ENCODE measurements at regions not wholly inside any gene's neighbourhood (a gene's known extent, or its start where the extent isn't known, plus 50 kb on each side); places are given as distances from the start of the nearest gene placed in this dataset.
"Not testable (repeated sequence)": the region's sequence is repeated elsewhere in the genome, so short reads cannot be mapped to it uniquely, and the experiment has no call there.

DNA sequence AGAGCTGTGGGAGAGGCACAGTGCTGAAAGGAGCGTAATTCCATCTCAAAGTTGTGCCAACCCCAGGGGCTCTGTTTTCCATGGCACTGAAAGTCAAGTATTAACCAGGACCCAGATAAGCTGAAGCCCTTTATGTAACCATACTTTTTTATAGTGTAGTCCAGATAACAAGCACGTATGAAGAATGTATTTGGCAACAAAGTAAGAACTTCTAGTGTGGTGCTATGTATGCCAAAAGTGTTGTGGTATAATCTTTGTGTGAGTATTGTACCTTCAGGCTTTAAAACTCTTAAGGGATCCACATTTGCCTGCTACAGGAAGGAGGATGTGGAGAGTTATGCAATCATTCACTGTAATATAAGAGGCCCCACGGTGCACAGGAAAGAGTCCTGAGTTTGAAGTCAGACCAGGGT is 129.4 kb downstream of the IBTK start:
- H3K9me3 ChIP-seq = no peaks in the 10 kb centered on the region
- H3K4me1 ChIP-seq = no peaks in the 10 kb centered on the region
- no peaks in the 10 kb centered on the region for H3K36me3 ChIP-seq
- no peaks in the 10 kb centered on the region for H3K27me3 ChIP-seq
- no peak for ATAC-seq
- TF ChIP-seq EP300 (IDR thresholded peaks at IDR 0.05) (no peak), POLR2AphosphoS5 (IDR thresholded peaks at IDR 0.05) (no peak), POLR2A (IDR thresholded peaks at IDR 0.05) (no peak)
- TF ChIP-seq, protein P1, sequence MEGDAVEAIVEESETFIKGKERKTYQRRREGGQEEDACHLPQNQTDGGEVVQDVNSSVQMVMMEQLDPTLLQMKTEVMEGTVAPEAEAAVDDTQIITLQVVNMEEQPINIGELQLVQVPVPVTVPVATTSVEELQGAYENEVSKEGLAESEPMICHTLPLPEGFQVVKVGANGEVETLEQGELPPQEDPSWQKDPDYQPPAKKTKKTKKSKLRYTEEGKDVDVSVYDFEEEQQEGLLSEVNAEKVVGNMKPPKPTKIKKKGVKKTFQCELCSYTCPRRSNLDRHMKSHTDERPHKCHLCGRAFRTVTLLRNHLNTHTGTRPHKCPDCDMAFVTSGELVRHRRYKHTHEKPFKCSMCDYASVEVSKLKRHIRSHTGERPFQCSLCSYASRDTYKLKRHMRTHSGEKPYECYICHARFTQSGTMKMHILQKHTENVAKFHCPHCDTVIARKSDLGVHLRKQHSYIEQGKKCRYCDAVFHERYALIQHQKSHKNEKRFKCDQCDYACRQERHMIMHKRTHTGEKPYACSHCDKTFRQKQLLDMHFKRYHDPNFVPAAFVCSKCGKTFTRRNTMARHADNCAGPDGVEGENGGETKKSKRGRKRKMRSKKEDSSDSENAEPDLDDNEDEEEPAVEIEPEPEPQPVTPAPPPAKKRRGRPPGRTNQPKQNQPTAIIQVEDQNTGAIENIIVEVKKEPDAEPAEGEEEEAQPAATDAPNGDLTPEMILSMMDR (IDR thresholded peaks at IDR 0.05) = no peak
- 34 to 52% methylated on average over 3 of the region's 3 CpGs for WGBS, 2 donors (ENCODE audit: low coverage in 1 of 2)
- no peak overlapping the region for H3K27ac ChIP-seq
- H3K4me3 ChIP-seq = no peak overlapping the region

DNA sequence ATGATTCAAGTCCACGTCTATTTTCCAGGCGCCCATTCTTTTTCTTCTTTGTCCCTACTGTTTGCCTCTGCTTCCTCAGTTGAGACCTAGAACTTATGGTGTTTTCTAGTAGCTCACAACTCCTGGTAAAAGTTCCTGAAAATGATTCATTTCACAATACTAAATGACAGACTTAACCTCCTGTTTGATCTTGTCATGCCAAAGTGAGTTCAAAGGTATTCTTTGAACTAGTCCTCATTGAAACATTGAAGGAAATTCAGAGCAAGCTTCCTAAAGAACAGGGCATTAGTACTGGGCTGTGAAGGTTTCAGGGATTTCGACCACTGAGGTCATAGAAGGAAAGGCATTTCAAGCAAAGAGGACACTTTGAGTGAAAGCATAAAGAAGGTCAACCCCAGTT is 132.8 kb downstream of the IBTK start:
- no peak for ATAC-seq
- no peaks in the 10 kb centered on the region for H3K4me1 ChIP-seq
- TF ChIP-seq POLR2AphosphoS5 (IDR thresholded peaks at IDR 0.05) = no peak
- TF ChIP-seq, protein P1 (IDR thresholded peaks at IDR 0.05) = no peak
- no peak for TF ChIP-seq POLR2A (IDR thresholded peaks at IDR 0.05)
- no peak for TF ChIP-seq EP300 (IDR thresholded peaks at IDR 0.05)
- H3K36me3 ChIP-seq = no peaks in the 10 kb centered on the region
- no peak overlapping the region for H3K27ac ChIP-seq
- H3K4me3 ChIP-seq = no peak overlapping the region
- no peaks in the 10 kb centered on the region for H3K27me3 ChIP-seq
- WGBS, 2 donors (ENCODE audit: low coverage in 1 of 2) = 90 to 100% methylated on average over 2 to 3 of the region's 3 CpGs
- H3K9me3 ChIP-seq = peaks cover 0 to 4% (median under 1%) of the 10 kb centered on the region in 3 donors

DNA sequence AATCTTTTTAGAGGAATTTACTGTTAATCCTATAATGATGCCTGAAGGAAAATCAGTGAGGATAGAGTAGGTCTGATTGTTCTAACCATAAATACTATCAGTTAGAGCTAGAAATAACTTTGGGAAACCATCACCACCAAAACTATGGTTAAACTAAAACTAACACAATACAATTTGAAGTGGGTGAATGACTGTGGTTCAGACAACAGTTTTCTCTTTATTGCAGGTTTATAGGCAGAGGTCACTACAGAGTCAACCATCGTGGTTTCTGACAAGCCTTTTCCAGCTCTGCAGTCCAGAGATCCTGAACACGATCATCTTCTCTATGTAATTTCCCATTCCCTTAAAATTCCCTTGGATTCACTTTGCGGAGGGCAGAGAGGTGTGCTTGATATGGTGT is 134.3 kb downstream of the IBTK start:
- no peak for TF ChIP-seq EP300 (IDR thresholded peaks at IDR 0.05)
- TF ChIP-seq POLR2A (IDR thresholded peaks at IDR 0.05) = no peak
- no peak for TF ChIP-seq POLR2AphosphoS5 (IDR thresholded peaks at IDR 0.05)
- TF ChIP-seq, protein P1 (IDR thresholded peaks at IDR 0.05) = no peak
- H3K36me3 ChIP-seq = no peaks in the 10 kb centered on the region
- H3K4me1 ChIP-seq = no peaks in the 10 kb centered on the region
- H3K27ac ChIP-seq = no peak overlapping the region
- no peak overlapping the region for H3K4me3 ChIP-seq
- peaks cover 0 to 6% (median 1%) of the 10 kb centered on the region in 3 donors for H3K9me3 ChIP-seq
- no peaks in the 10 kb centered on the region for H3K27me3 ChIP-seq
- WGBS, 2 donors (ENCODE audit: low coverage in 1 of 2) = 69 to 91% methylated on average over 2 to 3 of the region's 3 CpGs
- no peak for ATAC-seq

DNA sequence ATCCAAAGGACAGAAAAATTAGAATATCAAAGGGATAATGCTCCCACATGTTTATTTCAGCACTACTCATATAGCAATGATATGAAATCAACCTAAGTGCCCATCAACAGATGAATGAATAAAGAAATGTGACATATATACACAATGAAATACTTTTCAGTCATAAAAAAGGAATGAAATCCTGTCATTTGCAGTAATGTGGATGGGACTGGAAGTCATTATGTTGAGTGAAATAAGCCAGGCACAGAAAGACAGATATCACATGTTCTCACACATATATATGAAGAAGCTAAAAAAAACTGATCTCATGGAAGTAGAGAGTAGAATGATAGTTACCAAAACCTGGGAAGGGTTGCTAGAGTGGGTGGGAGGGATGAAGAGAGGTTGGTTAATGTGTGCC is 135.7 kb downstream of the IBTK start:
- TF ChIP-seq EP300 (IDR thresholded peaks at IDR 0.05) (no peak), POLR2A (IDR thresholded peaks at IDR 0.05) (no peak)
- TF ChIP-seq, protein P1 (IDR thresholded peaks at IDR 0.05) = no peak
- no peaks in the 10 kb centered on the region for H3K27me3 ChIP-seq
- no peak overlapping the region for H3K4me3 ChIP-seq
- H3K4me1 ChIP-seq = no peaks in the 10 kb centered on the region
- H3K27ac ChIP-seq = no peak overlapping the region
- H3K36me3 ChIP-seq = no peaks in the 10 kb centered on the region
- no peak for ATAC-seq
- H3K9me3 ChIP-seq = peaks cover 0 to 6% (median 1%) of the 10 kb centered on the region in 3 donors

DNA sequence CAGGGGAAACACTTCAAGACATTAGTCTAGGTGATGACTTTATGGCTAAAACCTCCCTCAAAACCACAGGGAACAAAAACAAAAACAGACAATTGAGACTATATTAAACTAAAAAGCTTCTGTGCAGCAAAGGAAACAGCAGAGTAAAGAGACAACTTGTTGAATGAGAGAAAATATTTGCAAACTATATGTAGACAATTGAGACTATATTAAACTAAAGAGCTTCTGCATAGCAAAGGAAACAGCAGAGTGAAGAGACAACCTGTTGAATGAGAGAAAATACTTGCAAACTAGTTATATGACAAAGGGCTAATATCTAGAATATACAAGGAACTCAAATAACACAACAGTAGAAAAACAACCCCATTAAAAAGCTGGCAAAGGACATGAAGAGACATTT is 136.4 kb downstream of the IBTK start:
- no peaks in the 10 kb centered on the region for H3K36me3 ChIP-seq
- no peak overlapping the region for H3K27ac ChIP-seq
- no peaks in the 10 kb centered on the region for H3K4me1 ChIP-seq
- no peak for ATAC-seq
- peaks cover 0 to 6% (median 1%) of the 10 kb centered on the region in 3 donors for H3K9me3 ChIP-seq
- no peaks in the 10 kb centered on the region for H3K27me3 ChIP-seq
- TF ChIP-seq EP300 (IDR thresholded peaks at IDR 0.05) = no peak
- no peak for TF ChIP-seq POLR2AphosphoS5 (IDR thresholded peaks at IDR 0.05)
- TF ChIP-seq, protein P1 (IDR thresholded peaks at IDR 0.05) = no peak
- no peak for TF ChIP-seq POLR2A (IDR thresholded peaks at IDR 0.05)
- no peak overlapping the region for H3K4me3 ChIP-seq

DNA sequence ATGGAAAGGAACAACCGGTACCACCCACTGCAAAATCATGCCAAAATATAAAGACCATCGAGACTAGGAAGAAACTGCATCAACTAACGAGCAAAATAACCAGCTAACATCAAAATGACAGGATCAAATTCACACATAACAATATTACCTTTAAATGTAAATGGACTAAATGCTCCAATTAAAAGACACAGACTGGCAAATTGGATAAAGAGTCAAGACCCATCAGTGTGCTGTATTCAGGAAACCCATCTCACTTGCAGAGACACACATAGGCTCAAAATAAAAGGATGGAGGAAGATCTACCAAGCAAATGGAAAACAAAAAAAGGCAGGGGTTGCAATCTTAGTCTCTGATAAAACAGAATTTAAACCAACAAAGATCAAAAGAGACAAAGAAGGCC is 144.4 kb downstream of the IBTK start:
- H3K27me3 ChIP-seq, H3K9me3 ChIP-seq, H3K4me1 ChIP-seq, H3K4me3 ChIP-seq, ATAC-seq, H3K27ac ChIP-seq, H3K36me3 ChIP-seq: not testable (repeated sequence)
- 82% methylated on average over 3 of the region's 3 CpGs; no CpG with 5 or more reads in 1 of the 2 donors for WGBS, 2 donors (ENCODE audit: low coverage in 1 of 2)

DNA sequence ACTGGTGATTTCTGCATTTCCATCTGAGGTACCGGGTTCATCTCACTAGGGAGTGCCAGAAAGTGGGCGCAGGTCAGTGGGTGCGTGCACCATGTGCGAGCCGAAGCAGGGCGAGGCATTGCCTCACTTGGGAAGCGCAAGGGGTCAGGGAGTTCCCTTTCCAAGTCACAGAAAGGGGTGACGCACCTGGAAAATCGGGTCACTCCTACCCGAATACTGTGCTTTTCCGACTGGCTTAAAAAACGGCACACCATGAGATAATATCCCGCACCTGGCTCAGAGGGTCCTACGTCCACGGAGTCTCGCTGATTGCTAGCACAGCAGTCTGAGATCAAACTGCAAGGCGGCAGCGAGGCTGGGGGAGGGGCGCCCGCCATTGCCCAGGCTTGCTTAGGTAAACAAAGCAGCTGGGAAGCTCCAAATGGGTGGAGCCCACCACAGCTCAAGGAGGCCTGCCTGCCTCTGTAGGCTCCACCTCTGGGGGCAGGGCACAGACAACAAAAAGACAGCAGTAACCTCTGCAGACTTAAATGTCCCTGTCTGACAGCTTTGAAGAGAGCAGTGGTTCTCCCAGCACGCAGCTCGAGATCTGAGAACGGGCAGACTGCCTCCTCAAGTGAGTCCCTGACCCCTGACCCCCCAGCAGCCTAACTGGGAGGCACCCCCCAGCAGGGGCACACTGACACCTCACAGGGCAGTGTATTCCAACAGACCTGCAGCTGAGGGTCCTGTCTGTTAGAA is 146.0 kb downstream of the IBTK start:
- H3K4me1 ChIP-seq, H3K27me3 ChIP-seq, H3K27ac ChIP-seq, H3K36me3 ChIP-seq, ATAC-seq, H3K9me3 ChIP-seq, H3K4me3 ChIP-seq: not testable (repeated sequence)
- WGBS, 2 donors (ENCODE audit: low coverage in 1 of 2) = 94 to 96% methylated on average over 4 to 5 of the region's 23 CpGs

DNA sequence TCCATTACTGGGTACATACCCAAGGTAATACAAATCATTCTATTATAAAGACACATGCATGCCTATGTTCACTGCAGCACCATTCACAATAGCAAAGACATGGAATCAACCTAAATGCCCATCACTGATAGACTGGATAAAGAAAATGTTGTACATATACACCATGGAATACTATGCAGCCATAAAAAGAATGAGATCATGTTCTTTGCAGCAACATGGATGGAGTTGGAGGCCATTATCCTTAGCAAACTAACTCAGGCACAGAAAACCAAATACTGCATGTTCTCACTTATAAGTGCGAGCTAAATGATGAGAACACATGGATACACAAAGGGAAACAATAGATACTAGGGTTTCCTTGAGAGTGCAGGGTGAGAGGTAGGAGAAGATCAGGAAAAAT is 146.8 kb downstream of the IBTK start:
- 60 to 86% methylated on average over 1 of the region's 1 CpG for WGBS, 2 donors (ENCODE audit: low coverage in 1 of 2)
- H3K27me3 ChIP-seq, H3K4me3 ChIP-seq, H3K36me3 ChIP-seq, H3K4me1 ChIP-seq, H3K9me3 ChIP-seq, ATAC-seq, H3K27ac ChIP-seq: not testable (repeated sequence)

All from gastroesophageal sphincter (tissue), 4 donors.